ENCODE measurements at regions not wholly inside any gene's neighbourhood (a gene's known extent, or its start where the extent isn't known, plus 50 kb on each side); places are given as distances from the start of the nearest gene placed in this dataset.

- DNase-seq (ENCODE audit: low read depth in 2 of 2) = no peak
Measured at GRCh38 chr4:67122029-67122428, 423.3 kb downstream of the CENPC start.

DNA sequence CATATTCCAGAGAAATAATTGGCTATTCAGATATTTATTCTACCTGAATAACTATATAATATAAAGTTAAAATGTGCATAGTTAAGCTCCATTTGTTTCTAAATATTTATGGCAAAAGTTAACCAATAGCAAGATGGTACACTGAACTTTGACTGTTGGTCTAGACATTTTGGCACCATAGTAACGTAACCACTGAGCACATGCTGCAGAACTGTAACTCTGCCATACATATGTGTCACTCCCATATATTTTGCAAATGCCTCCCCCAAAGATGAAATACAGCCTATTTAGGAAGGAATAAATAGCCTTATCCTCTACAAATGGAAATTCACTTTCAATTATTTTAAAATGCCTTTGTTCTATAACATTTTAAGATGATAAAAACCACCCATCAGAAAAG lies 424.9 kb downstream of the CENPC start:
- DNase-seq (ENCODE audit: low read depth in 2 of 2) = no peak

DNA sequence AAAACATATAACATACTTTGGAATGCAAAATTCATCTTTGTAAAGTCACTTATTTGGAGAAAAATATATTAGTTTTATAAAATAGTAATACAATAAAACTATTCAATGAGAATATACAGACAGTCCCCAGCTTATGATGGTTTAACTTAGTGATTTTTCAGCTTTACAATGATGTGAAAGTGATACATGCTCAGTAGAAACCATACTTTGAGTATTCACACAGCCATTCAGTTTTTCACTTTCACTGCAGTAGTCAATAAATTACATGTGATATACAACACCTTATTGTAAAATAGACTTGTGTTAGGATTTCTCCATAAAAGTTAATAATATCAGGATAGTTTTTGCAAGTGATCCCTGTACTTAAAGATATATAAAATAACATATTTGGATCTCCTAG lies 436.0 kb downstream of the CENPC start:
- no peak for DNase-seq (ENCODE audit: low read depth in 2 of 2)

DNA sequence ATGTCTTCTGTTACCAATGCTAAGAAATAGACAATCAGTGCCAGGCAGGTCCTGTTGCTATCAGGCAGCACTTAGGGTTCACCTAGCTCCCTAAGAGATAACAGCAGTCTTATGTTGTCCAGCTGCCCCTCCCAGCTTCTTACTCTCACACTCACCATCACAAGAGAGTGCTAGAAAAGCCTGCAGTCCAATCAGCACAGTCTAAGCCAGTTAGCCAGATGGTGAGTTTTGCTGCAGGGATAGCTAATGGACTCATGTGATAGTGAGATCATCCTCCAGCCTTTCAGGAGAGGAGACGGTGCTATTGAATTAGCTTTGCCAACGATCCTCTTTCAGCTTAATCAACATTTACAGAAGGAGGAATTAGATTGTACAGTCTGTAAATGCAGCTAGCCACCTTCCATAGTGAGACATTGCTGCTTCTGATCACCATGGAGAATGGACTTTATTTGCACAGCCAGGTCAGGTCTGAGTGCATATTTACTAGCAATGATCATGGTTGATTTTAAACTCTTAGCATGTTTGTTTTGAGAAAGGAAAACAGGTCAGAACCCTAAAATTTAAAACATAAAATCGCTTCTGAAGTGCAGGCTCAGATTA lies 438.3 kb downstream of the CENPC start:
- no peak for DNase-seq (ENCODE audit: low read depth in 2 of 2)

- no peak for DNase-seq (ENCODE audit: low read depth in 2 of 2)
Measured at GRCh38 chr4:67104145-67104544, 441.2 kb downstream of the CENPC start.

- DNase-seq (ENCODE audit: low read depth in 2 of 2) = no peak
Measured at GRCh38 chr4:67103001-67103747, 442.1 kb downstream of the CENPC start.

- DNase-seq (ENCODE audit: low read depth in 2 of 2) = no peak
Measured at GRCh38 chr4:67101612-67102011, 443.7 kb downstream of the CENPC start.

DNA sequence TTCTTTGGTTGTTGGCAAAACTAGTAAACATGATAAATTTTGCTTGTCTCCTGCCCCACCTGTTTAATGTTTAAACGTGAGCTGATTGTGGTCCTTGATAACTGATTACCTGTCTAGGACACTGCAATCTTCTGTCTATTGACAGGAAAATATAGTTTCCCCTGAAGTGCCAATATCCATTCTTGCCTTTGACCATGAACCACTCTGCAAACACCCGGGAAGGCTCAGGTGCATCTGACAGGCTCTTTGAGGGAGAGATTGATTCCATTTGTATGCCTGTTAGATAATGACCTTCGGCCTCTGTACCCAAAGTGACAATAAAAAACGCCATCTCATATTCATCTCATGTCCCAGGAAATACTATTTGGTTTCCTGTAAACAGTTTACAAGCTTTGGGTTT lies 453.0 kb downstream of the CENPC start:
- no peak for DNase-seq (ENCODE audit: low read depth in 2 of 2)

- DNase-seq (ENCODE audit: low read depth in 2 of 2) = no peak
Measured at GRCh38 chr4:67091673-67092072, 453.6 kb downstream of the CENPC start.

DNA sequence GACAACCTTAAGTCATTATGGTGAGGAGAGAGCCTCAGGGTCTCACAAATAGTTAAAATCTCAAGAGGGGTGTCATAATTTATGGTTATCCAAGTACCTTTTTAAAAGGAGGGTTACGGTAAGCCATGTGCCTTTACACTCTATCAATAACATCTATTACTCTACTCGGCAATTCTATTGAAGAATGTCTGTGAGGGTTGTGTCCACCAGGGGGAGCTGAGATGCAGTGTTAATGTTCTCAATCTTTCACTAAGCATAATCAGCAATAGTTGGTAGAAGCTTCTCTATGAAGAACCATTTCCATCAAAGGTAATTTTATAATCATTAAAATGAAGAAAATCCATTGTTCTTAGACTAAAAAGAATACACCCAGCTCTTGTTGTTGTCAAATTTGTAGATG lies 457.4 kb downstream of the CENPC start:
- peak in 1 of 2 donors; percentile 7 for DNase-seq (ENCODE audit: low read depth in 2 of 2)

GRCh38 chr4:67084783-67085182 lies 460.5 kb downstream of the CENPC start:
- DNase-seq (ENCODE audit: low read depth in 2 of 2) = no peak

- no peak for DNase-seq (ENCODE audit: low read depth in 2 of 2)
Measured at GRCh38 chr4:67083496-67083895, 461.8 kb downstream of the CENPC start.

DNA sequence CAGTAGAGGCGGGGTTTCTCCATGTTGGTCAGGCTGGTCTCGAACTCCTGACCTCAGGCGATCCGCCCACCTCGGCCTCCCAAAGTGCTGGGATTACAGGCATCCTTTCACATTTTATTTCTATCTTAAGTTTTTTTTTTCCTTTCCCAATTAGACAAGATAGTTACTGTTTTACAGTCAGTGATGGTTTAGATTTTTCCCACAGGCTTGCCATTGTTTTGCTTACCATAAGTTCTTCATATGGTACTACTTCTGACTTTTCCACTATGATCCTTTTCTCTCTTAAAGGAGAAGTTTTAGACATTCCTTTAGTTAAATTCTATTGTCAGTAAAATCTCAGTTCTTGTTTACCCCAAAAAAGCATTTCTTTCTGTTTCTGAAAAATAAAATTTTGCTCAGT lies 462.6 kb downstream of the CENPC start:
- DNase-seq (ENCODE audit: low read depth in 2 of 2) = no peak

DNA sequence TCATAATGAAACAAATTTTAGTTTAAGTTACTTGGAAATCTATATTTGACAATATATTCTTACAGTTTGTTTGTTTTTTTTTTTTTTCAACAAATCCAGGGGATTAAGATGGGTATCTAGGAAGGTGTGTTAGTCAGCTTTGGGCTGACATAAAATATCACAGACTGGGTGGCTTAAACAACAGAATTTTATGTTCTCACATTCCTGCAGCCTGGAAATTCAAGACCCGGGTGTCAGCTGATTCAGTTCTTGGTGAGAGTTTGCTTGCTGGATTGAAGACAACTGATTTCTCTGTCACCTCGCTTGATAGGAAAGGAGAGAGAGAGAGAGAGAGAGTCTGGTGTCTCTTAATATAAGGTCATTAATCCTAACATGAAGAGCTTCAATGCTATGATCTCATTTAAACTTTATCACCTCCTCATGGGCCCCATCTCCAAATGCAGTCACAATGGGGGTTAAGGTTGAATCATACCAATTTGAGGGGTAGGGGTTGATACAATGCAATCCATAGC lies 465.2 kb downstream of the CENPC start:
- no peak for DNase-seq (ENCODE audit: low read depth in 2 of 2)

- no peak for DNase-seq (ENCODE audit: low read depth in 2 of 2)
Measured at GRCh38 chr4:67071641-67072040, 473.7 kb downstream of the CENPC start.

- no peak for DNase-seq (ENCODE audit: low read depth in 2 of 2)
Measured at GRCh38 chr4:67055319-67055718, 490.0 kb downstream of the CENPC start.

GRCh38 chr4:67054896-67055295 lies 490.4 kb downstream of the CENPC start:
- no peak for DNase-seq (ENCODE audit: low read depth in 2 of 2)

DNA sequence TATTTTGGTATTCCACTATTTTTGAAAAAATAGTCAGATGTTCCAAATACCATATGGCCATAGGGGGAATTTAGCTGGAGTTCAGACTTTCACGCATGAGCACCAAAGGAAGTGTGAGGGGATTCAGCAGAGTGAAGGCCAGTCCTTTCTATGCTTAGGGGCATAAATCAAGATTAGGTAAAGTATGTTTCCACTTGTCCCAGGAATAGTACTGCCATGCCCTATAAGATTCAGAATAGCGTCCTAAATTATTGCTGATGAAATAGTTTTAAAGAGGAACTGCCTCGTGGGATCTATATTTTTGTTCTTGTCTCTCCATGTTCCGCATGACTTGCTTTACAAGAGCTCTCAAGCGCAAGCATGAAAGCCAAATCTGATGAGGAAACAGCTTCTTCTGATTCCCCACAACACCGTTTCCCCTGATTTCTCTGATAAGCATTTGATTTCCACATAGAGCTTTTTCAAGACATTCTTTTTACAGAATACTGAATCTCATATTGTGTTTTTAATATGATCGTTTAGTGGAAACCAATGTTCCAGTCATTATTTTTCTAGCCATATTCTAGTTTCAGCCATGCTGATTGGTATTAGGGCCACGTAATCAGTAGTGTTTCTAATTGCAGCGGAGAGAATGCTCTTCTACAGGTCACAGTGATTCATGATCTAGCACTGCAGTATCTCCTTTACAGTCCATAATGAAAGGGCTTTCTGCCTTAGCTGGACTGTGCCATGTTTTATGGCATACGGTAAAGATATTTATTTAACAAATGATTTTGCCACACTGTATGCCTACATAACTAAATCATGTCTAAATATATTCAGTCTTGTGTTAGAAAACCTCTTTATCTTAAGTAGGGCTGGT lies 492.3 kb downstream of the CENPC start:
- DNase-seq (ENCODE audit: low read depth in 2 of 2) = no peak

GRCh38 chr4:67051000-67051789 lies 494.1 kb downstream of the CENPC start:
- no peak for DNase-seq (ENCODE audit: low read depth in 2 of 2)

- DNase-seq (ENCODE audit: low read depth in 2 of 2) = no peak
Measured at GRCh38 chr4:67049446-67049845, 495.9 kb downstream of the CENPC start.

GRCh38 chr4:67048530-67048929 lies 496.8 kb downstream of the CENPC start:
- DNase-seq (ENCODE audit: low read depth in 2 of 2) = no peak

DNA sequence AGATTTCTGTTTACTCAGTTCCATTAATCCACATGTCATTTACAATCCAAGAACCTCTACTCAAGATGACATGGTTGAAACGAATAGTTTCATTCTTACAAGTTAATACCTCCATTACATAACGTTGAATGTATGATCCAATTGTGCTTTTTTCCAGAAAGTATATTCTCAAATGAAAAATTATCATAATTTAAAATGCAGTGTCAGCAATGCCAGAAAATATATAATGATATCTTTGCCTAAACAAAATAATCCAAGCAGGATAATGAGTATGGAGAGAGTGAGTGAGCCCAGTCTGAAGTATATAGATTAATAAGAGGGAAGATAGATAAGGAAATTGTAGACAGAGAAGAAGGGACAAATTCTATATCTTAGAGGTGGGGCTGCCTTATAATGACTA lies 505.0 kb downstream of the CENPC start:
- no peak for DNase-seq (ENCODE audit: low read depth in 2 of 2)
